Mucosa of descending colon (tissue), 3 donors: ENCODE measurements at regions not wholly inside any gene's neighbourhood (a gene's known extent, or its start where the extent isn't known, plus 50 kb on each side); places are given as distances from the start of the nearest gene placed in this dataset.

ENCODE experiments used
- ATAC-seq: fragments of 200-7000 bp; cut with Tn5 transposase; one replicate; pipeline ENCODE4 v1.9.1; 2020; ENCODE audit warnings: mild to moderate bottlenecking, moderate library complexity
- DNase-seq, 3 donors: peaks; one replicate each; pipeline ENCODE4 v3.0.0-alpha.2; 2020
- H3K36me3 ChIP-seq: fragments of 200-600 bp; one replicate; pipeline ENCODE4 v1.8.0; 2021; ENCODE audit warnings: low read depth, mild to moderate bottlenecking
- H3K4me1 ChIP-seq: fragments of 200-600 bp; one replicate; pipeline ENCODE4 v1.8.0; 2021; ENCODE audit warnings: low read depth, mild to moderate bottlenecking
- H3K4me3 ChIP-seq: fragments of 200-600 bp; one replicate; pipeline ENCODE4 v1.8.0; 2021; ENCODE audit warnings: mild to moderate bottlenecking
- H3K9me3 ChIP-seq: fragments of 200-600 bp; one replicate; pipeline ENCODE4 v1.8.0; 2021; ENCODE audit warnings: mild to moderate bottlenecking
- CTCF ChIP-seq: fragments of 200-600 bp; IDR thresholded peaks from one replicate; pipeline ENCODE4 v1.8.0; 2022; ENCODE audit warnings: antibody characterized with exemption, mild to moderate bottlenecking
- intact Hi-C, 2 donors: fragments of 100-400 bp; cut with DNase I in 1 of 2; cut with micrococcal nuclease in 1 of 2; formaldehyde crosslinking; loops; one replicate each; pipeline versions ENCODE4 v1.11.0 to v1.11.1; 2022; cut with DNase I, micrococcal nuclease
- donor health status: DM: no; HTN: no; CAD: no; lungs with moderate emphysema.
- donor health status: DM: no; HTN: no; CAD: no.
- donor health status: DM: no; HTN: yes; CAD: no.

GRCh38 chr4:81565142-81565870, 93.6 kb upstream of the RASGEF1B start:
- ATAC-seq (peak; percentile 92), DNase-seq (peak; percentile 78 to 84 (median 83))
- Histone ChIP-seq H3K36me3 (no peaks in the 10 kb centered on the region), H3K4me1 (no peaks in the 10 kb centered on the region), H3K9me3 (no peaks in the 10 kb centered on the region), H3K4me3 (no peak overlapping the region)
- no peak for TF ChIP-seq CTCF
- intact Hi-C loops = no loop called here

GRCh38 chr4:81564025-81564424, 92.3 kb upstream of the RASGEF1B start:
- TF ChIP-seq CTCF = no peak
- H3K9me3 ChIP-seq = no peaks in the 10 kb centered on the region
- no peaks in the 10 kb centered on the region for H3K36me3 ChIP-seq
- ATAC-seq (peak; percentile 67), DNase-seq (no peak)
- intact Hi-C loops = no loop called here
- no peaks in the 10 kb centered on the region for H3K4me1 ChIP-seq
- H3K4me3 ChIP-seq = no peak overlapping the region

- H3K9me3 ChIP-seq = no peaks in the 10 kb centered on the region
- H3K36me3 ChIP-seq = no peaks in the 10 kb centered on the region
- H3K4me1 ChIP-seq = no peaks in the 10 kb centered on the region
- TF ChIP-seq CTCF = no peak
- ATAC-seq = peak; percentile 59
- no peak for DNase-seq
- H3K4me3 ChIP-seq = no peak overlapping the region
- intact Hi-C loops = no loop called here
Measured at GRCh38 chr4:81562093-81562492, 90.4 kb upstream of the RASGEF1B start.

GRCh38 chr4:81557306-81557705, 85.6 kb upstream of the RASGEF1B start:
- peak; percentile 29 for ATAC-seq
- no peak for DNase-seq
- intact Hi-C loops = no loop called here
- no peaks in the 10 kb centered on the region for H3K36me3 ChIP-seq
- no peaks in the 10 kb centered on the region for H3K4me1 ChIP-seq
- no peak for TF ChIP-seq CTCF
- H3K4me3 ChIP-seq = no peak overlapping the region
- H3K9me3 ChIP-seq = no peaks in the 10 kb centered on the region

GRCh38 chr4:81555489-81555888, 83.8 kb upstream of the RASGEF1B start:
- Histone ChIP-seq H3K9me3 (no peaks in the 10 kb centered on the region), H3K4me1 (no peaks in the 10 kb centered on the region), H3K4me3 (no peak overlapping the region), H3K36me3 (no peaks in the 10 kb centered on the region)
- DNase-seq (no peak), ATAC-seq (peak; percentile 43)
- TF ChIP-seq CTCF = no peak
- intact Hi-C loops = no loop called here

- no peak overlapping the region for H3K4me3 ChIP-seq
- no peak for DNase-seq
- H3K36me3 ChIP-seq = no peaks in the 10 kb centered on the region
- H3K9me3 ChIP-seq = no peaks in the 10 kb centered on the region
- H3K4me1 ChIP-seq = no peaks in the 10 kb centered on the region
- no peak for ATAC-seq
- TF ChIP-seq CTCF = no peak
- intact Hi-C loops = no loop called here
Measured at GRCh38 chr4:81552086-81552485, 80.4 kb upstream of the RASGEF1B start.
